ENCODE measurements at regions not wholly inside any gene's neighbourhood (a gene's known extent, or its start where the extent isn't known, plus 50 kb on each side); places are given as distances from the start of the nearest gene placed in this dataset.

DNA sequence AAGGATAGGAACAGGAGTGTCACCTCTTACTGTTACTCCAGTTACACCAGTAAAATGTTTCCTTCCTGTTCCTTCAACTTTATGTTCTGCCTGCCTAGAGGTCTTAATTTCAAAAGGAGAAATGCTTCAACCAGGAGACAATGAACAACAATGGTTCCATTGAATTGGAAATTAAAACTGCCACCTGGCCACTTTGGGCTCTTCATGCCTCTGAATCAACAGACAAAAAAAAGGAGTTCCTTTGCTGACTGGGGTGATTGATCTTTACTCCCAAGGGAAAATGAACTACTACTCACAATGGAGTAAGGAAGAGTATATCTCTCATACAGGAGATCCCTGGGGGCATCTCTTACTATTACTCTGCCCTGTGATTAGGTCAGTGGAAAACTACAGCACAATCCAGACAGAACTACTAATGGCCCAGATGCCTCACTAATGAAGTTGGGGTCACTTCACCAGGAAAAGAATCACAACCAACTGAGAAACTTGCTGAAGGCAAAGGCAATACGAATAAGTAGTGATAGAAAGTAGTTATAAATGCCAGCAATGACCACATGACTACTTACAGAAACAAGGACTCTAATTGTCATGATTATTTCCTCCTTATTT is 76.6 kb upstream of the PRDX6 start:
- no peak for DNase-seq (ENCODE audit: low spot score)
- Histone ChIP-seq H2AFZ (no peak overlapping the region), H3K4me2 (no peak overlapping the region), H4K20me1 (ENCODE audit: insufficient read depth, poor library complexity, severe bottlenecking) (no peaks in the 10 kb centered on the region), H3K79me2 (no peaks in the 10 kb centered on the region), H3K4me3 (no peak overlapping the region), H3K27ac (no peak overlapping the region), H3K9me3 (ENCODE audit: low read depth) (no peaks in the 10 kb centered on the region), H3K9me2 (replicated peaks; ENCODE audit: insufficient read depth) (no peaks in the 10 kb centered on the region), H3K27me3 (no peaks in the 10 kb centered on the region), H3K4me1 (ENCODE audit: insufficient read depth) (no peaks in the 10 kb centered on the region), H3K36me3 (replicated peaks; ENCODE audit: insufficient read depth, low read depth) (no peaks in the 10 kb centered on the region)
- 81% methylated on average over 1 of the region's 1 CpG for WGBS (ENCODE audit: low lambda C conversion rate, missing lambda C conversion rate)
- TF ChIP-seq EZH2 (IDR thresholded peaks at IDR 0.05; ENCODE audit: borderline replicate concordance): no peak
- no peak for TF ChIP-seq EZH2phosphoT487 (IDR thresholded peaks at IDR 0.05; ENCODE audit: low read depth, severe bottlenecking, unreplicated experiment)
- TF ChIP-seq, protein P1, sequence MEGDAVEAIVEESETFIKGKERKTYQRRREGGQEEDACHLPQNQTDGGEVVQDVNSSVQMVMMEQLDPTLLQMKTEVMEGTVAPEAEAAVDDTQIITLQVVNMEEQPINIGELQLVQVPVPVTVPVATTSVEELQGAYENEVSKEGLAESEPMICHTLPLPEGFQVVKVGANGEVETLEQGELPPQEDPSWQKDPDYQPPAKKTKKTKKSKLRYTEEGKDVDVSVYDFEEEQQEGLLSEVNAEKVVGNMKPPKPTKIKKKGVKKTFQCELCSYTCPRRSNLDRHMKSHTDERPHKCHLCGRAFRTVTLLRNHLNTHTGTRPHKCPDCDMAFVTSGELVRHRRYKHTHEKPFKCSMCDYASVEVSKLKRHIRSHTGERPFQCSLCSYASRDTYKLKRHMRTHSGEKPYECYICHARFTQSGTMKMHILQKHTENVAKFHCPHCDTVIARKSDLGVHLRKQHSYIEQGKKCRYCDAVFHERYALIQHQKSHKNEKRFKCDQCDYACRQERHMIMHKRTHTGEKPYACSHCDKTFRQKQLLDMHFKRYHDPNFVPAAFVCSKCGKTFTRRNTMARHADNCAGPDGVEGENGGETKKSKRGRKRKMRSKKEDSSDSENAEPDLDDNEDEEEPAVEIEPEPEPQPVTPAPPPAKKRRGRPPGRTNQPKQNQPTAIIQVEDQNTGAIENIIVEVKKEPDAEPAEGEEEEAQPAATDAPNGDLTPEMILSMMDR (IDR thresholded peaks at IDR 0.05; ENCODE audit: poor library complexity): no peak

- H3K79me2 ChIP-seq: no peaks in the 10 kb centered on the region
- no peak overlapping the region for H3K27ac ChIP-seq
- no peaks in the 10 kb centered on the region for H3K9me3 ChIP-seq (ENCODE audit: low read depth)
- no peak overlapping the region for H3K4me2 ChIP-seq
- no peak overlapping the region for H3K4me3 ChIP-seq
- H2AFZ ChIP-seq: no peak overlapping the region
- H3K27me3 ChIP-seq: no peaks in the 10 kb centered on the region
- no peaks in the 10 kb centered on the region for H3K4me1 ChIP-seq (ENCODE audit: insufficient read depth)
- H4K20me1 ChIP-seq (ENCODE audit: insufficient read depth, poor library complexity, severe bottlenecking): no peaks in the 10 kb centered on the region
- WGBS (ENCODE audit: low lambda C conversion rate, missing lambda C conversion rate): 93% methylated on average over 3 of the region's 3 CpGs
- H3K9me2 ChIP-seq (replicated peaks; ENCODE audit: insufficient read depth): no peaks in the 10 kb centered on the region
- H3K36me3 ChIP-seq (replicated peaks; ENCODE audit: insufficient read depth, low read depth): no peaks in the 10 kb centered on the region
- TF ChIP-seq EZH2 (IDR thresholded peaks at IDR 0.05; ENCODE audit: borderline replicate concordance) (no peak), EZH2phosphoT487 (IDR thresholded peaks at IDR 0.05; ENCODE audit: low read depth, severe bottlenecking, unreplicated experiment) (no peak)
- TF ChIP-seq, protein P1 (IDR thresholded peaks at IDR 0.05; ENCODE audit: poor library complexity): no peak
- DNase-seq (ENCODE audit: low spot score): no peak
These were observed 73.1 kb upstream of the PRDX6 start for GRCh38 chr1:173403996-173404395.

GRCh38 chr1:173405281-173405680 is 71.9 kb upstream of the PRDX6 start:
- Histone ChIP-seq H3K27me3 (no peaks in the 10 kb centered on the region), H3K36me3 (replicated peaks; ENCODE audit: insufficient read depth, low read depth) (no peaks in the 10 kb centered on the region), H3K4me1 (ENCODE audit: insufficient read depth) (no peaks in the 10 kb centered on the region), H3K27ac (no peak overlapping the region), H3K9me3 (ENCODE audit: low read depth) (no peaks in the 10 kb centered on the region), H3K4me3 (no peak overlapping the region), H3K79me2 (no peaks in the 10 kb centered on the region), H3K4me2 (no peak overlapping the region), H3K9me2 (replicated peaks; ENCODE audit: insufficient read depth) (no peaks in the 10 kb centered on the region), H4K20me1 (ENCODE audit: insufficient read depth, poor library complexity, severe bottlenecking) (no peaks in the 10 kb centered on the region), H2AFZ (no peak overlapping the region)
- TF ChIP-seq, protein P1 (IDR thresholded peaks at IDR 0.05; ENCODE audit: poor library complexity): no peak
- TF ChIP-seq EZH2 (IDR thresholded peaks at IDR 0.05; ENCODE audit: borderline replicate concordance): no peak
- TF ChIP-seq EZH2phosphoT487 (IDR thresholded peaks at IDR 0.05; ENCODE audit: low read depth, severe bottlenecking, unreplicated experiment): no peak
- DNase-seq (ENCODE audit: low spot score): no peak

DNA sequence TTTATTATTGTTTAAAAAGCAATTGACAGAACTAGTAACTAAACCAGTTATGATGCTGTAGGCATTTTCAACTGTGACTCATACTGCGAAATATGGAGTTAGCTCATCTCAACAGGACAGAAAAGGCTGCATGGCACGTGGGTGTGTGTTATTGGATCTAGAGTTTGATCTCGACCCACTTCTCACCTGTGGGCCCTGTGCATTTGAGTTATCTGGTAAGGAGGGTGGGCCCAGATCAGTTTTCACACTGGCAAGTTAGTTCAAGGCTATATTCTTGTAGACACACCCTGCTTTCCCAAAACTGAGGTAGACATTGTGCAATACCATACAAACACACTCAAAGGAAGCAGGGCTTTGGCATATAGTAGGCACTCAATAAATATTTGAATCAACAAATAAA is 71.3 kb upstream of the PRDX6 start:
- H4K20me1 ChIP-seq (ENCODE audit: insufficient read depth, poor library complexity, severe bottlenecking): no peaks in the 10 kb centered on the region
- no peaks in the 10 kb centered on the region for H3K9me2 ChIP-seq (replicated peaks; ENCODE audit: insufficient read depth)
- H3K36me3 ChIP-seq (replicated peaks; ENCODE audit: insufficient read depth, low read depth): no peaks in the 10 kb centered on the region
- no peak overlapping the region for H2AFZ ChIP-seq
- TF ChIP-seq EZH2 (IDR thresholded peaks at IDR 0.05; ENCODE audit: borderline replicate concordance) (no peak), EZH2phosphoT487 (IDR thresholded peaks at IDR 0.05; ENCODE audit: low read depth, severe bottlenecking, unreplicated experiment) (no peak)
- TF ChIP-seq, protein P1 (IDR thresholded peaks at IDR 0.05; ENCODE audit: poor library complexity): no peak
- 73% methylated on average over 3 of the region's 3 CpGs for WGBS (ENCODE audit: low lambda C conversion rate, missing lambda C conversion rate)
- no peaks in the 10 kb centered on the region for H3K4me1 ChIP-seq (ENCODE audit: insufficient read depth)
- no peak overlapping the region for H3K4me3 ChIP-seq
- H3K27ac ChIP-seq: no peak overlapping the region
- H3K9me3 ChIP-seq (ENCODE audit: low read depth): no peaks in the 10 kb centered on the region
- DNase-seq (ENCODE audit: low spot score): no peak
- H3K79me2 ChIP-seq: no peaks in the 10 kb centered on the region
- H3K27me3 ChIP-seq: no peaks in the 10 kb centered on the region
- H3K4me2 ChIP-seq: no peak overlapping the region
